Parathyroid adenoma (tissue), 2 donors: ENCODE measurements at regions not wholly inside any gene's neighbourhood (a gene's known extent, or its start where the extent isn't known, plus 50 kb on each side); places are given as distances from the start of the nearest gene placed in this dataset.

Source experiments
- H2AFZ ChIP-seq: fragments of 300-600 bp; sonication (generic); one replicate; pipeline ENCODE4 v1.7.0; 2017; ENCODE audit warnings: antibody characterized with exemption, mild to moderate bottlenecking
- H3K27ac ChIP-seq: fragments of 300-600 bp; sonication (generic); one replicate; pipeline ENCODE4 v1.7.0; 2017
- H3K27me3 ChIP-seq: fragments of 300-600 bp; sonication (generic); one replicate; pipeline ENCODE4 v1.7.0; 2017; ENCODE audit warnings: low read length; ENCODE audit not compliant: control insufficient read depth, insufficient read depth
- H3K36me3 ChIP-seq: fragments of 300-600 bp; sonication (generic); one replicate; pipeline ENCODE4 v1.7.0; 2017; ENCODE audit warnings: low read length; ENCODE audit not compliant: control insufficient read depth, insufficient read depth
- H3K4me1 ChIP-seq: fragments of 300-600 bp; sonication (generic); one replicate; pipeline ENCODE4 v1.7.0; 2017; ENCODE audit warnings: control low read depth
- H3K4me2 ChIP-seq: fragments of 300-600 bp; sonication (generic); one replicate; pipeline ENCODE4 v1.7.0; 2017; ENCODE audit warnings: low read length
- H3K4me3 ChIP-seq: fragments of 300-600 bp; sonication (generic); one replicate; pipeline ENCODE4 v1.7.0; 2017; ENCODE audit warnings: low read depth, low read length
- H3K79me2 ChIP-seq: fragments of 300-600 bp; sonication (generic); one replicate; pipeline ENCODE4 v1.7.0; 2017; ENCODE audit warnings: control low read depth
- H3K9ac ChIP-seq: fragments of 300-600 bp; sonication (generic); one replicate; pipeline ENCODE4 v1.7.0; 2017; ENCODE audit warnings: mild to moderate bottlenecking
- H3K9me3 ChIP-seq: fragments of 300-600 bp; sonication (generic); one replicate; pipeline ENCODE4 v1.7.0; 2017; ENCODE audit warnings: low read length; ENCODE audit not compliant: control insufficient read depth
- CTCF ChIP-seq: fragments of 300-600 bp; sonication (generic); IDR thresholded peaks from one replicate; pipeline ENCODE4 v1.7.0; 2017; ENCODE audit warnings: antibody characterized with exemption, mild to moderate bottlenecking
- donor health status: primary hyperparathyroidism.

GRCh38 chr11:70506986-70507385, 108.7 kb downstream of the CTTN start:
- no peaks in the 10 kb centered on the region for H3K4me1 ChIP-seq
- no peaks in the 10 kb centered on the region for H3K36me3 ChIP-seq
- no peak overlapping the region for H2AFZ ChIP-seq
- H3K9me3 ChIP-seq: no peaks in the 10 kb centered on the region
- no peak overlapping the region for H3K9ac ChIP-seq
- no peak overlapping the region for H3K4me3 ChIP-seq
- H3K4me2 ChIP-seq: no peak overlapping the region
- H3K27me3 ChIP-seq: no peaks in the 10 kb centered on the region
- H3K27ac ChIP-seq: no peak overlapping the region
- no peaks in the 10 kb centered on the region for H3K79me2 ChIP-seq
- no peak for TF ChIP-seq CTCF

GRCh38 chr11:70507466-70508230, 109.3 kb downstream of the CTTN start:
- Histone ChIP-seq H3K9me3 (no peaks in the 10 kb centered on the region), H2AFZ (no peak overlapping the region), H3K4me2 (no peak overlapping the region), H3K79me2 (no peaks in the 10 kb centered on the region), H3K36me3 (no peaks in the 10 kb centered on the region), H3K27ac (no peak overlapping the region), H3K4me1 (no peaks in the 10 kb centered on the region), H3K9ac (no peak overlapping the region), H3K27me3 (no peaks in the 10 kb centered on the region), H3K4me3 (no peak overlapping the region)
- no peak for TF ChIP-seq CTCF

GRCh38 chr11:70508231-70508480, 109.8 kb downstream of the CTTN start:
- Histone ChIP-seq H3K4me1 (no peaks in the 10 kb centered on the region), H3K36me3 (no peaks in the 10 kb centered on the region), H3K9me3 (no peaks in the 10 kb centered on the region), H3K27ac (no peak overlapping the region), H2AFZ (no peak overlapping the region), H3K9ac (no peak overlapping the region), H3K4me3 (no peak overlapping the region), H3K27me3 (no peaks in the 10 kb centered on the region), H3K79me2 (no peaks in the 10 kb centered on the region), H3K4me2 (no peak overlapping the region)
- no peak for TF ChIP-seq CTCF

GRCh38 chr11:70509476-70509875, 111.1 kb downstream of the CTTN start:
- H3K4me3 ChIP-seq: no peak overlapping the region
- no peak overlapping the region for H3K9ac ChIP-seq
- H3K4me1 ChIP-seq: no peaks in the 10 kb centered on the region
- no peaks in the 10 kb centered on the region for H3K9me3 ChIP-seq
- no peak for TF ChIP-seq CTCF
- no peak overlapping the region for H2AFZ ChIP-seq
- H3K36me3 ChIP-seq: no peaks in the 10 kb centered on the region
- no peak overlapping the region for H3K27ac ChIP-seq
- H3K27me3 ChIP-seq: no peaks in the 10 kb centered on the region
- no peaks in the 10 kb centered on the region for H3K79me2 ChIP-seq
- no peak overlapping the region for H3K4me2 ChIP-seq

- no peaks in the 10 kb centered on the region for H3K79me2 ChIP-seq
- no peak overlapping the region for H3K4me2 ChIP-seq
- H3K27ac ChIP-seq: no peak overlapping the region
- H2AFZ ChIP-seq: no peak overlapping the region
- H3K9ac ChIP-seq: no peak overlapping the region
- H3K9me3 ChIP-seq: no peaks in the 10 kb centered on the region
- H3K4me3 ChIP-seq: no peak overlapping the region
- H3K4me1 ChIP-seq: no peaks in the 10 kb centered on the region
- H3K27me3 ChIP-seq: no peaks in the 10 kb centered on the region
- TF ChIP-seq CTCF: no peak
- H3K36me3 ChIP-seq: no peaks in the 10 kb centered on the region
Measured at GRCh38 chr11:70510106-70510505, 111.8 kb downstream of the CTTN start.
